H1 (cell line): ENCODE measurements at regions not wholly inside any gene's neighbourhood (a gene's known extent, or its start where the extent isn't known, plus 50 kb on each side); places are given as distances from the start of the nearest gene placed in this dataset.

ENCODE experiments used
- CTCF ChIA-PET: fragments of 300-600 bp; sonication (Branson Sonifier 250); formaldehyde crosslinking; loops from one replicate; lab custom pipeline; 2021; ENCODE audit not compliant: partially characterized antibody; lab: Charles Lee
- POLR2A ChIA-PET: fragments of 300-600 bp; sonication (Branson Sonifier 250); formaldehyde crosslinking; loops from one replicate; lab custom pipeline; 2021; ENCODE audit warnings: inconsistent platforms; ENCODE audit not compliant: partially characterized antibody; lab: Charles Lee
- DNase-seq, 2 experiments: peaks; one replicate each; pipeline versions ENCODE4 v3.0.0 to v3.0.0-alpha.2; 2010 to 2022; ENCODE audit warnings: low spot score in 2 of 2, low read depth in 1 of 2, mixed read lengths in 1 of 2
- FAIRE-seq: peaks from 2 replicates; lab custom pipeline; 2011; peaks lifted over from hg19 to GRCh38; lab: Jason Lieb, UNC
- H2AFZ ChIP-seq: 2 replicates; pipeline ENCODE4 v1.8.1; 2012; ENCODE audit warnings: low read length, inconsistent platforms
- H2AK5ac ChIP-seq: 2 replicates; pipeline ENCODE4 v1.6.1; 2013; ENCODE audit warnings: low read depth, low read length
- H2BK120ac ChIP-seq: replicated peaks from 2 replicates; pipeline ENCODE3; 2013; ENCODE audit warnings: low read depth, low read length, inconsistent platforms
- H2BK12ac ChIP-seq: 2 replicates; pipeline ENCODE4 v1.6.1; 2013; ENCODE audit warnings: low read depth, low read length
- H2BK15ac ChIP-seq: 2 replicates; pipeline ENCODE4 v1.6.1; 2013; ENCODE audit warnings: low read length
- H2BK20ac ChIP-seq: 2 replicates; pipeline ENCODE4 v1.6.1; 2013; ENCODE audit warnings: low read length
- H2BK5ac ChIP-seq: 2 replicates; pipeline ENCODE4 v1.6.1; 2013; ENCODE audit warnings: low read depth, low read length
- H3K14ac ChIP-seq: 2 replicates; pipeline ENCODE4 v1.6.1; 2013; ENCODE audit warnings: inconsistent platforms; ENCODE audit not compliant: insufficient read length
- H3K18ac ChIP-seq: 2 replicates; pipeline ENCODE4 v1.6.1; 2013; ENCODE audit warnings: low read length; ENCODE audit errors: extremely low read depth
- H3K23ac ChIP-seq: 2 replicates; pipeline ENCODE4 v1.6.1; 2013; ENCODE audit warnings: inconsistent platforms; ENCODE audit not compliant: insufficient read length
- H3K23me2 ChIP-seq: 2 replicates; pipeline ENCODE4 v1.6.1; 2013; ENCODE audit warnings: low read depth, low read length
- H3K27ac ChIP-seq: 2 replicates; pipeline ENCODE4 v1.6.1; 2011; ENCODE audit warnings: low read depth, low read length, inconsistent platforms
- H3K27me3 ChIP-seq, 4 experiments: replicated peaks in 1 of 4; 1 replicate in 1 of 4; 2 replicates in 3 of 4; pipeline versions ENCODE4 v1.6.1 to v1.8.1; 2011 to 2013; ENCODE audit warnings: low read length in 3 of 4, mild to moderate bottlenecking in 3 of 4, inconsistent platforms in 2 of 4, mixed read lengths in 2 of 4, moderate library complexity in 1 of 4; ENCODE audit not compliant: control insufficient read depth in 3 of 4, insufficient read depth in 3 of 4; ENCODE audit errors: extremely low read depth in 1 of 4
- H3K36me3 ChIP-seq, 4 experiments: 2 replicates each; pipeline versions ENCODE4 v1.6.1 to v1.8.1; 2011 to 2013; ENCODE audit warnings: mild to moderate bottlenecking in 4 of 4, low read length in 3 of 4, moderate library complexity in 2 of 4, control low read depth in 1 of 4, inconsistent platforms in 1 of 4; ENCODE audit not compliant: insufficient read depth in 4 of 4, control insufficient read depth in 2 of 4
- H3K4ac ChIP-seq: replicated peaks from 2 replicates; pipeline ENCODE3; 2013; ENCODE audit warnings: low read length, low read depth, mixed read lengths, inconsistent platforms; ENCODE audit not compliant: insufficient read length
- H3K4me1 ChIP-seq, 4 experiments: replicated peaks in 1 of 4; 1 replicate in 1 of 4; 2 replicates in 3 of 4; pipeline versions ENCODE4 v1.6.1 to v1.8.1; 2011 to 2013; ENCODE audit warnings: low read length in 3 of 4, inconsistent platforms in 2 of 4, mixed read lengths in 1 of 4; ENCODE audit not compliant: insufficient read depth in 4 of 4, control insufficient read depth in 3 of 4
- H3K4me2 ChIP-seq, 2 experiments: 2 replicates each; pipeline versions ENCODE4 v1.6.1 to v1.8.1; 2011 to 2013; ENCODE audit warnings: low read depth in 2 of 2, low read length in 2 of 2, control low read depth in 1 of 2, inconsistent platforms in 1 of 2, mild to moderate bottlenecking in 1 of 2; ENCODE audit not compliant: insufficient read depth in 1 of 2
- H3K4me3 ChIP-seq, 4 experiments: fragments of 200-600, 300-600 bp in 1 of 4; sonication (generic), shearing (Covaris generic), sonication (Bioruptor Twin) in 1 of 4; 2 replicates each; pipeline versions ENCODE4 v1.5.1 to v1.8.1; 2011 to 2016; ENCODE audit warnings: low read length in 4 of 4, low read depth in 3 of 4, control low read depth in 2 of 4, inconsistent platforms in 2 of 4, mild to moderate bottlenecking in 2 of 4, mixed read lengths in 1 of 4, moderate library complexity in 1 of 4; ENCODE audit not compliant: insufficient read depth in 2 of 4; ENCODE audit errors: extremely low read depth in 1 of 4
- H3K56ac ChIP-seq: replicated peaks from 2 replicates; pipeline ENCODE3; 2013; ENCODE audit warnings: low read depth, mild to moderate bottlenecking, mixed read lengths, low read length, inconsistent platforms; ENCODE audit not compliant: insufficient read length
- H3K79me1 ChIP-seq: 2 replicates; pipeline ENCODE4 v1.6.1; 2013; ENCODE audit warnings: low read depth, low read length, control low read depth
- H3K79me2 ChIP-seq, 2 experiments: 2 replicates each; pipeline versions ENCODE4 v1.6.1 to v1.8.1; 2012 to 2013; ENCODE audit warnings: low read length in 2 of 2, mild to moderate bottlenecking in 2 of 2, inconsistent platforms in 1 of 2; ENCODE audit not compliant: insufficient read depth in 2 of 2, control insufficient read depth in 1 of 2
- H3K9ac ChIP-seq, 4 experiments: replicated peaks in 1 of 4; 1 replicate in 1 of 4; 2 replicates in 3 of 4; pipeline versions ENCODE4 v1.6.1 to v1.8.1; 2011 to 2013; ENCODE audit warnings: low read depth in 3 of 4, low read length in 3 of 4, control low read depth in 2 of 4, mild to moderate bottlenecking in 2 of 4, moderate library complexity in 2 of 4, inconsistent platforms in 1 of 4; ENCODE audit errors: extremely low read depth in 1 of 4
- H3K9me3 ChIP-seq, 2 experiments: 2 replicates each; pipeline versions ENCODE4 v1.6.1 to v1.8.1; 2012 to 2013; ENCODE audit warnings: mild to moderate bottlenecking in 2 of 2, moderate library complexity in 2 of 2, control low read depth in 1 of 2, inconsistent platforms in 1 of 2, low read depth in 1 of 2, low read length in 1 of 2, mixed read lengths in 1 of 2; ENCODE audit not compliant: insufficient read depth in 2 of 2
- H4K20me1 ChIP-seq, 2 experiments: replicated peaks in 1 of 2; 2 replicates each; pipeline versions ENCODE3 to v1.8.1; 2011 to 2013; ENCODE audit warnings: inconsistent platforms in 2 of 2, low read length in 2 of 2, mild to moderate bottlenecking in 1 of 2; ENCODE audit not compliant: insufficient read depth in 2 of 2, control insufficient read depth in 1 of 2
- H4K5ac ChIP-seq: 2 replicates; pipeline ENCODE4 v1.6.1; 2013; ENCODE audit warnings: low read length, low read depth, mixed read lengths, inconsistent platforms; ENCODE audit not compliant: insufficient read length
- H4K8ac ChIP-seq: 2 replicates; pipeline ENCODE4 v1.8.0; 2013; ENCODE audit warnings: mild to moderate bottlenecking, moderate library complexity, low read length, inconsistent platforms; ENCODE audit not compliant: insufficient read depth; ENCODE audit errors: extremely low read depth
- H4K91ac ChIP-seq: replicated peaks from 2 replicates; pipeline ENCODE3; 2013; ENCODE audit warnings: low read length, mixed read lengths, inconsistent platforms; ENCODE audit not compliant: insufficient read length
- CBX5 ChIP-seq: fragments of 300-800, 300-1000 bp; sonication (generic); IDR thresholded peaks from 2 replicates; pipeline ENCODE4 v1.7.1; 2016; ENCODE audit warnings: antibody characterized with exemption, low read length, low read depth
- HDAC2 ChIP-seq, 2 experiments: fragments of 300-600 bp in 1 of 2; sonication (generic) in 1 of 2; IDR thresholded peaks; 2 replicates each; pipeline ENCODE4 v1.6.1; 2011 to 2012; ENCODE audit warnings: low read depth in 2 of 2, low read length in 2 of 2, mild to moderate bottlenecking in 2 of 2, moderate library complexity in 2 of 2, borderline replicate concordance in 1 of 2, inconsistent platforms in 1 of 2
- HDAC6 ChIP-seq: IDR thresholded peaks from one replicate; pipeline ENCODE4 v1.7.1; 2012; ENCODE audit warnings: low read depth, mild to moderate bottlenecking, inconsistent platforms, low read length, moderate library complexity
- KDM1A ChIP-seq: fragments of 200-600, 300-600 bp; sonication (generic); IDR thresholded peaks from 2 replicates; pipeline ENCODE4 v1.7.1; 2016; ENCODE audit warnings: mild to moderate bottlenecking, low read length, borderline replicate concordance
- MAX ChIP-seq: IDR thresholded peaks from 2 replicates; pipeline ENCODE4 v1.6.1; 2012; ENCODE audit warnings: inconsistent platforms
- POLR2AphosphoS5 ChIP-seq: IDR thresholded peaks from 2 replicates; pipeline ENCODE4 v1.6.1; 2011; ENCODE audit warnings: low read depth, low read length
- RNF2 ChIP-seq: fragments of 200-900, 300-1000 bp; sonication (generic); IDR thresholded peaks from 2 replicates; pipeline ENCODE4 v1.7.1; 2016; ENCODE audit warnings: borderline replicate concordance, low read depth, mild to moderate bottlenecking, antibody characterized with exemption, low read length; ENCODE audit not compliant: poor library complexity, severe bottlenecking; ENCODE audit errors: missing control alignments
- SIX5 ChIP-seq: IDR thresholded peaks from 2 replicates; pipeline ENCODE4 v1.6.1; 2011; ENCODE audit warnings: mild to moderate bottlenecking, low read depth, low read length
- YY1 ChIP-seq: IDR thresholded peaks from 2 replicates; pipeline ENCODE4 v1.6.1; 2011; ENCODE audit warnings: low read depth, mild to moderate bottlenecking, low read length
- WGBS, 2 experiments: shearing (Covaris generic) in 1 of 2; methylation state at CpG; one replicate each; pipeline versions ENCODE4 v1.1.6 to v1.1.7; 2013 to 2015; ENCODE audit warnings: low lambda C conversion rate in 2 of 2, mixed read lengths in 2 of 2, inconsistent platforms in 1 of 2, low coverage in 1 of 2, missing lambda C conversion rate in 1 of 2; ENCODE audit not compliant: insufficient replicate concordance in 2 of 2, insufficient coverage in 1 of 2, insufficient read length in 1 of 2; ENCODE audit errors: extremely low coverage in 1 of 2, missing lambda C conversion rate in 1 of 2; 5-methylcytosine and 5-hydroxymethylcytosine counted together

GRCh38 chr21:15496911-15497310 lies 232.9 kb upstream of the USP25 start:
- TF ChIP-seq MAX (no peak), POLR2AphosphoS5 (no peak), HDAC2 (IDR thresholded peaks at IDR 0.05; ENCODE audit: borderline replicate concordance in 1 of 2, low read depth in 2 of 2, low read length in 2 of 2) (no peak), RNF2 (no peak), HDAC6 (no peak), CBX5 (no peak), YY1 (no peak), SIX5 (no peak), KDM1A (no peak)
- Histone ChIP-seq H4K8ac (no peak overlapping the region), H2BK120ac (no peak overlapping the region), H2BK12ac (no peak overlapping the region), H3K56ac (no peak overlapping the region), H2BK5ac (no peak overlapping the region), H2BK20ac (no peak overlapping the region), H3K4ac (no peak overlapping the region), H2AFZ (no peak overlapping the region), H3K23ac (no peak overlapping the region), H4K91ac (no peak overlapping the region), H3K4me3 (no peak overlapping the region), H4K5ac (no peak overlapping the region), H3K4me2 (no peak overlapping the region), H3K9me3 (no peaks in the 10 kb centered on the region), H3K36me3 (no peaks in the 10 kb centered on the region), H3K4me1 (no peaks in the 10 kb centered on the region), H3K27me3 (no peaks in the 10 kb centered on the region), H3K14ac (no peak overlapping the region), H2BK15ac (no peak overlapping the region), H3K9ac (no peak overlapping the region), H3K27ac (no peak overlapping the region), H4K20me1 (no peaks in the 10 kb centered on the region), H3K18ac (no peak overlapping the region), H3K79me2 (no peaks in the 10 kb centered on the region), H3K79me1 (no peaks in the 10 kb centered on the region), H2AK5ac (no peak overlapping the region), H3K23me2 (peaks cover 2% of the 10 kb centered on the region; the same call in 1 of the 2 replicates)
- POLR2A ChIA-PET: no interaction called here
- WGBS, 2 experiments: 89% methylated on average over 2 of the region's 2 CpGs; no CpG with 5 or more reads in 1 of the 2 experiments
- DNase-seq (no peak), FAIRE-seq (no peak)
- CTCF ChIA-PET: interaction anchor here (0.8 to 1.3 kb wide), 5 partner anchors 8 to 633 kb away, joined by 3 to 6 read pairs (median 3); no protein-coding TSS in a partner anchor
